ENCODE measurements at regions not wholly inside any gene's neighbourhood (a gene's known extent, or its start where the extent isn't known, plus 50 kb on each side); places are given as distances from the start of the nearest gene placed in this dataset.

GRCh38 chr2:7982054-7982453 lies 699.8 kb upstream of the ID2 start:
- no peak for TF ChIP-seq CTCF (IDR thresholded peaks at IDR 0.05; ENCODE audit: low read depth, low read length)
- no peak for TF ChIP-seq MAX (IDR thresholded peaks at IDR 0.05; ENCODE audit: low read depth, low read length)
- TF ChIP-seq POLR2A (IDR thresholded peaks at IDR 0.05; ENCODE audit: extremely low read depth, insufficient read length): no peak
- no peak for TF ChIP-seq MYC (IDR thresholded peaks at IDR 0.05; ENCODE audit: low read depth, low read length)

All from NB4 (cell line).